HUES6 (cell line): ENCODE measurements at regions not wholly inside any gene's neighbourhood (a gene's known extent, or its start where the extent isn't known, plus 50 kb on each side); places are given as distances from the start of the nearest gene placed in this dataset.

Experiments used
- H3K27ac ChIP-seq: 2 replicates; pipeline ENCODE4 v1.7.0; 2013; ENCODE audit warnings: low read depth, mild to moderate bottlenecking, low read length, inconsistent platforms
- H3K27me3 ChIP-seq: 2 replicates; pipeline ENCODE4 v1.6.1; 2013; ENCODE audit warnings: low read length; ENCODE audit not compliant: control insufficient read depth, insufficient read depth
- H3K36me3 ChIP-seq: 2 replicates; pipeline ENCODE4 v1.6.1; 2013; ENCODE audit warnings: low read length; ENCODE audit not compliant: control insufficient read depth, insufficient read depth
- H3K4me1 ChIP-seq: 2 replicates; pipeline ENCODE4 v1.6.1; 2013; ENCODE audit warnings: low read length; ENCODE audit not compliant: control insufficient read depth, insufficient read depth
- H3K4me3 ChIP-seq: 2 replicates; pipeline ENCODE4 v1.5.1; 2013; ENCODE audit warnings: low read depth, low read length
- H3K9ac ChIP-seq: one replicate; pipeline ENCODE4 v1.6.1; 2013; ENCODE audit warnings: mild to moderate bottlenecking, low read length
- H3K9me3 ChIP-seq: 2 replicates; pipeline ENCODE4 v1.6.1; 2013; ENCODE audit warnings: low read depth, low read length; ENCODE audit not compliant: control insufficient read depth, insufficient read depth

DNA sequence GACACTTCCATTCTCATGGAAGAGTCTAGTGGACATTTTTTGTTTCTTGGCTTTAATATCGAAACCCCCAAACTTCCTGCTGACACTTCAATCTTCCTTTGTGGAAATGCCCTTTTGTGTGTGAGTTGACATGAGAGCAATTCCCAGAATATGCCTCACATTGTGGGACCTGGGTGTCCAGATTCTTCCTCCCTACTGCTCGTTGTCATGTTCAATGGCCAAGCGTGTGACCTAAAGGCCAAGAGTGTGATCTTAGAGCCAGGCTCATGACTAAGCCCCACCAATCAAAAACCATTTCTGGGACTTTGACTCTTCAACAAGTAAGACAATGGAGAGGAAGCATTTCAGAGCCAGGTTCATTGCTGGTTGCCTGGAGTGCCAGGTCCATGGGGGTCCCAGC, 52.5 kb upstream of the BMPER start:
- Histone ChIP-seq H3K4me3 (no peak overlapping the region), H3K27me3 (no peaks in the 10 kb centered on the region), H3K36me3 (no peaks in the 10 kb centered on the region), H3K9me3 (no peaks in the 10 kb centered on the region), H3K27ac (no peak overlapping the region), H3K9ac (no peak overlapping the region), H3K4me1 (no peaks in the 10 kb centered on the region; the same call in 1 of the 2 replicates)

DNA sequence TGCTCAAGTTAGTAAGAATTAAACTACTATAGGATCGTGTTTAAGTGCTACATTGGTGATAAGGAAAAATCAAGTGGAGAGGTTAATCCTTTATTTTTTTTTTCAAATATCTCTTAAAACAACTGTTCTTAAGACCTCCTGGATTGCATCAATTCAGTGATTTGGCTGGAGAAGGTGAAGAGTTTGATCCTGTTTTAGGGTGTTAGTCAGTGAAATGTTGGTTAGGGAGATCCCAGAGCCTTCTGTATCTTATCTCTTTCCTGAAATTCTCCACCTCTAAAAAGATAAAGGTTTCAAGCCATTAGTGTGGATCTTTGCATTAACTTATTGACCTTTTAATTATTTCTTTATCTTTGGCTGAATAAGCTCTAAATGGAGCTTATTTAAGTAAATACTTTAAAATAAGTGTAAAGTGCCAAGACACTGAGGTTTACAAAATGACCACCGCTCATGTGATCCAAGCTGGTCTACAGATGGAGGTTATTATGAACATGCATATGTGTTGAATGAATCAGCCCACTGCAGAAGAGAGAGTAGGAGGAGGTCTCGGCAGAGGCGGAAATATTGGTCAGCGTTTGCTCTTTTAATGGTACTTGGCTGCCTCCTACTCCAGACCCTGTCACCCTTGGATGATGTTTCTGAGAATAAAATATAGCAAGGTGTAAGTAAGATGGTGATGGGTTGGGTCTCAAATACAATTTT, 51.8 kb upstream of the BMPER start:
- Histone ChIP-seq H3K4me3 (no peak overlapping the region), H3K9ac (no peak overlapping the region), H3K36me3 (no peaks in the 10 kb centered on the region), H3K9me3 (no peaks in the 10 kb centered on the region), H3K27ac (no peak overlapping the region), H3K27me3 (no peaks in the 10 kb centered on the region), H3K4me1 (no peaks in the 10 kb centered on the region; the same call in 1 of the 2 replicates)

DNA sequence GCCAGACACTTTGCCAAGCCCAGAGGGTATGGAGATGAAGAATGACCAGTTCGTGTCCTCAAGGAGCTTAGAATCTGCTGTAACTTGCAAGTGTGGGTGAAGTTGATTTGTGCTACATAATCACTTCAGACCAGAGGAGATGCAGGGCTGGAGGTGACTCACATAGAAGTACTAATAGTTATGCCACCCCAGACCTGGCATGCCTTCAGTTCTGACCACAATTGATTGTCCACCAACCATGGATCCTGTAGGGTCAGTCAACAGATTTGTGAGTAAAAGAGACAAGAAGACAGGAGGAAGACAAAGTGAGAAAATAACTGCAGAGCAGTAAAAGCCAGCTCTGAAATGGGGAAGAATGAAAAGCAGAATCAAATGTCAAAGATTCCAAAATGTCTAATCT, 51.2 kb upstream of the BMPER start:
- no peaks in the 10 kb centered on the region for H3K36me3 ChIP-seq
- H3K9me3 ChIP-seq = no peaks in the 10 kb centered on the region
- no peak overlapping the region for H3K4me3 ChIP-seq
- no peak overlapping the region for H3K27ac ChIP-seq
- H3K9ac ChIP-seq = no peak overlapping the region
- H3K27me3 ChIP-seq = no peaks in the 10 kb centered on the region
- no peaks in the 10 kb centered on the region; the same call in 1 of the 2 replicates for H3K4me1 ChIP-seq

GRCh38 chr7:33854801-33855350, 50.5 kb upstream of the BMPER start:
- Histone ChIP-seq H3K4me1 (no peaks in the 10 kb centered on the region; the same call in 1 of the 2 replicates), H3K9me3 (no peaks in the 10 kb centered on the region), H3K36me3 (no peaks in the 10 kb centered on the region), H3K27me3 (no peaks in the 10 kb centered on the region), H3K4me3 (no peak overlapping the region), H3K9ac (no peak overlapping the region), H3K27ac (no peak overlapping the region)
